GM12873 (cell line): ENCODE measurements at regions not wholly inside any gene's neighbourhood (a gene's known extent, or its start where the extent isn't known, plus 50 kb on each side); places are given as distances from the start of the nearest gene placed in this dataset.
A peak's percentile ranks its signal among the peaks of the same experiment; 100 is the strongest.

ENCODE experiments used
- TF ChIP-seq, protein P1 (sequence below): IDR thresholded peaks from 2 replicates; pipeline ENCODE4 v1.5.1; 2012; ENCODE audit warnings: low read depth, mild to moderate bottlenecking, moderate library complexity, low read length, control low read depth; ENCODE audit not compliant: insufficient read depth; ENCODE audit errors: missing control alignments

DNA sequence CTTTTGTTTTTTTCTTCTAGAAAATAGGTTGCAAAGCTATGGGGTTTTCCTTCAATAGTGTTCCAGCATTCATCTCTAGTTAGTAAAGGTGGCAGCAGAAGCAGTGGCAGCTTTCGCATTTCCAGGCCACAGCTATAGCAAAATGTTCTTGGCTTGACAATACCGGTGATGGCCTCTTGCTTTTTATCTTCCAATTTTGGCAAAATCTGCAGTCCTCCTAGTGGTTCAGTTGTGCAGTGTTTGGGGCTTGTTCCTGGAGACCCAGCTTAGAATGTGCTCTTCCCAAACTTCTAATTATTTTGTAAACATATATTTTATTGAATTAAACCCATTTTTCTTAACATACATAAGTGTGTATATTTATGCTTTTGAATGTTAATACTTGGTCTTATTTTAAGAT is 370.6 kb upstream of the MAN1A1 start:
- TF ChIP-seq, protein P1, sequence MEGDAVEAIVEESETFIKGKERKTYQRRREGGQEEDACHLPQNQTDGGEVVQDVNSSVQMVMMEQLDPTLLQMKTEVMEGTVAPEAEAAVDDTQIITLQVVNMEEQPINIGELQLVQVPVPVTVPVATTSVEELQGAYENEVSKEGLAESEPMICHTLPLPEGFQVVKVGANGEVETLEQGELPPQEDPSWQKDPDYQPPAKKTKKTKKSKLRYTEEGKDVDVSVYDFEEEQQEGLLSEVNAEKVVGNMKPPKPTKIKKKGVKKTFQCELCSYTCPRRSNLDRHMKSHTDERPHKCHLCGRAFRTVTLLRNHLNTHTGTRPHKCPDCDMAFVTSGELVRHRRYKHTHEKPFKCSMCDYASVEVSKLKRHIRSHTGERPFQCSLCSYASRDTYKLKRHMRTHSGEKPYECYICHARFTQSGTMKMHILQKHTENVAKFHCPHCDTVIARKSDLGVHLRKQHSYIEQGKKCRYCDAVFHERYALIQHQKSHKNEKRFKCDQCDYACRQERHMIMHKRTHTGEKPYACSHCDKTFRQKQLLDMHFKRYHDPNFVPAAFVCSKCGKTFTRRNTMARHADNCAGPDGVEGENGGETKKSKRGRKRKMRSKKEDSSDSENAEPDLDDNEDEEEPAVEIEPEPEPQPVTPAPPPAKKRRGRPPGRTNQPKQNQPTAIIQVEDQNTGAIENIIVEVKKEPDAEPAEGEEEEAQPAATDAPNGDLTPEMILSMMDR: peak; percentile 24

DNA sequence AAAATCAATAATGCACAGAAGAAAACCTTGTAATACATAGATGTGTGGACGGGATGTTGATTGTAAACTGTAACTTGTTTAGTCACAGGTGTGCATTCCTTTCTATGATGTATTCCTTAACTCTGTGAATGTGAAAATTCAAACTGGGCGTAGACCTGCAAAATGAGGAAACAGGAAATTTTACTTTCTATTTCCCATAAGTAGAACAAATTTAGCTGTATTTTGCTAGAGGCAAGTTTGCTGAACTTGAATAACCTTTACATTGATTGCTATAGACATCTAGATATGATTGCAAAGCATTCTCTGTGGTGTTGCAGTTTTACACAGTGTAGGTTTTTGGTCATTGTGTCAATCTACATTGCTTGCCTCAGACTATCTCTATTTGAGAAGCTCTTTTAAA is 368.4 kb upstream of the MAN1A1 start:
- TF ChIP-seq, protein P1: no peak

DNA sequence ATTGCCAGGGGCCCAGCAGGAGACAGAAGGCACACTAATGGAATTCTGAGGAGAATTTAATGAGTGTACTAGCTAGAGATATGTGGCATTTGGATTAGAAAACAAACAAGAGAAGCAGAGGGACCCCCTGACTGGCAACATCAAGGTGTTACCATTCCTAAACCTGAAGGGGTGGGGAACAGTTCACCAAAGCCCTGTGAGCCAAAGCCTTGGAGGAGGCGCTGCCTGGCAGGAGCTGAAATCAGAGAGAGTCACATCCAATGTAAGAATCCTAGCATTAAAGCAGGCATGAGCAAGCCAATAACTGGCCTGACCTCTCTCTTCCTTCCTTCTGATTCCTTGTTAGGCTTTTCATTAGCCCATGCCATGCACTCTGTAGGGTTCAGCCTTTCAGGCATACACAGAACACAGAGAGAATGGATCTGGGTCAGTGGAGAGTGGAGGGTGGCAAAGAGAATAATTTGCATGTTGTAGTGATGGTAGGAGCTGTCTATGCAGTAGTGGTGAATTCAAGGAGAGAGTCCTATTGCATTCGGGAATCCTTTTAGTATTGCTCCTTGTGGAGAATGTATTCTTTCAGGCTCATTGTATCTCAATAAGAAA is 367.2 kb upstream of the MAN1A1 start:
- TF ChIP-seq, protein P1: no peak

DNA sequence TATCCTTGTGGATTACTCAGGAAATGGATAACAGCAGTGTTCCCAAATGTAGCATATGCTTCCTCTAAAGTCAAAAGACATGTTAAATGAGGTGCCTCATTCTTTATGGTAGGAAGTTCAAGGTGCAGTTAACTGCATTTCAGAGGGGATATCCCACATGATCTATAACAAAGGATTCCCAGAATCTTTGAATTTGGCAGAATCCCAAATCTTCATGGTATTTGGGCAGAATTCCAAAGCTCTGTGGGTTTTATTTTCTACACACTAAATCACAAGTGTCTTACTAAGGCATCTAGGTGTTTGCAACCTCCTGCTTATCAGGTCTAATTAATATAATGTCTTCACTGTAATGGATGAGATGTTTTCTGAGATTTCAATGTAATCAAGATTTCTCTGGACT is 364.3 kb upstream of the MAN1A1 start:
- TF ChIP-seq, protein P1: no peak

DNA sequence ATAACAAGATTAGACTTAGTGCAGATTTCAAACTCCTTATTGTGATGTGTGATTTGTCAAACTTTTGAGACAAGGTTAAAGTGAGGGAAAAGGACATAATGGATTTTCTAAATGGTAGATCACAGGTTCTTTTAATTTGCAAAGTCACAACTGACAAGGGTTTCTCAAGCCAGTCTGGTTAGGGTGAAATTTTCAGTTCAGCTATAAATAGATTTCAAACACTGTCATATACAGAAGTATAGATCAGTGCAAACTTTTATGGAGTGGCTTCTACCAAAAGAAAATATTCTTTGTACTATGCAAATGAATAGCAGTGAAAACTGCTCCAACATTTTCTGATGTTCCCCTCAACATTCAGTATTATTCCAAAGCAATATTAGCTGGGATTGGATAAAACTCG is 337.1 kb upstream of the MAN1A1 start:
- TF ChIP-seq, protein P1: no peak

DNA sequence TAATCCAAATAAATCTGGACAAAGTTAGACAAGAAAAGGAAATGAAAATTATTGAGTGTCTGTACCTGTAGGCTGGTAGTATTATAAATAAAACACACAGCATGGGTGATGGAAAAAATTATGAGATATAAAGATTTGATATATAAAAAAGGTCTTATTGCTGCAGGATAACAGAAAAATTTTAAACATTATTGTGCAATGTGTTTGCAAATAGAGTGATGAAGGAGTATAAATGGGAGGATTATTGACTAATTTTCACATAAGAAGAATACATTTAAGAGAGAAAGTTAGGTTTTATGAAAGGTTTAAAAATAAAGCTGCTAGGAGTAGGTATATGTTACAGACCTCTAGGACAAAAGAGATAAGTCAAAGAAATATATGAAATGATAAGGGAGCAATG is 336.7 kb upstream of the MAN1A1 start:
- TF ChIP-seq, protein P1: no peak

DNA sequence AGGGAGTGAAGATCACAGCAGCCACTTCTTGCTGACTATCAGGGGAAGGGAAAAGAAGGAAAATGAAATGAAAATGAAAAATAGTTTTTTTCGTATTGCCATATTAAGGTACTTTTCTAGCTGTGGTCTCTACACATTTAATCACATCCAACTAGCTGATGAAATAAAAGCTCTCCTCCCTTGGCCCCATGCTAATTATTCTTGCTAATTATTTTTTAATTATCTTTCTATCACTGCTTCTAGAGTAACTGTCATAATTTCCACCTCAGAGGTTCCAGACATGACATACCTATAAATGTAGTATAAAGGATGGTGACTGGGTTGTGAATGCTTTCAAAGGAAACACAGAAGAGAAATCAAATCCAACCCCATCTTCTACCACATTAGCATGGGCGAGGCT is 334.1 kb upstream of the MAN1A1 start:
- TF ChIP-seq, protein P1: no peak

DNA sequence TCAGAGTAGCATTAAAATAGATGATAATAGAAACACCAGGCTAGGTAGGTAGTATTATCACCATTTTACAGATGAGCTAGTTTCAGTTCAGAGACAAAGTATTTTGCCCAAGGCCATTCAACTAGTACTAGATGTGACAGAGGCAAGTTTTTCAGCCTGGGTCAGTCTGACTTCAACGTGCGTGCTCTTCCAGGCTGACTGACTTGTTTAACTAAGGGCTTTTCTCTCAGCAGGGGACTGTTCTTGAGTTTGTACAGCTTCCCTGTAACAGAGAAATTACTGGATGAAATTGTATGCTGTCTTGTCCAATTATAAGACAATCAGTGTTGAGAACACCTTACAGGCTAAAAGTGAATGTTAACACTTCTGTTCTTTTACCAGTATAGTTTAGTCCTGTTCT is 333.5 kb upstream of the MAN1A1 start:
- TF ChIP-seq, protein P1: no peak
